GM19372 (cell line): ENCODE measurements at regions not wholly inside any gene's neighbourhood (a gene's known extent, or its start where the extent isn't known, plus 50 kb on each side); places are given as distances from the start of the nearest gene placed in this dataset.
"Not testable (repeated sequence)": the region's sequence is repeated elsewhere in the genome, so short reads cannot be mapped to it uniquely, and the experiment has no call there.

ENCODE experiments used
- ATAC-seq: cut with Tn5 transposase; IDR thresholded peaks from one replicate; pipeline ENCODE4 v1.9.1; 2021; ENCODE audit warnings: mild to moderate bottlenecking, low read depth, moderate library complexity; ENCODE audit not compliant: unreplicated experiment

GRCh38 chr6:170008294-170008785, 256.9 kb downstream of the ERMARD start:
- ATAC-seq, result no peak

- ATAC-seq, result no peak
Measured at GRCh38 chr6:170007468-170008293, 256.3 kb downstream of the ERMARD start.

DNA sequence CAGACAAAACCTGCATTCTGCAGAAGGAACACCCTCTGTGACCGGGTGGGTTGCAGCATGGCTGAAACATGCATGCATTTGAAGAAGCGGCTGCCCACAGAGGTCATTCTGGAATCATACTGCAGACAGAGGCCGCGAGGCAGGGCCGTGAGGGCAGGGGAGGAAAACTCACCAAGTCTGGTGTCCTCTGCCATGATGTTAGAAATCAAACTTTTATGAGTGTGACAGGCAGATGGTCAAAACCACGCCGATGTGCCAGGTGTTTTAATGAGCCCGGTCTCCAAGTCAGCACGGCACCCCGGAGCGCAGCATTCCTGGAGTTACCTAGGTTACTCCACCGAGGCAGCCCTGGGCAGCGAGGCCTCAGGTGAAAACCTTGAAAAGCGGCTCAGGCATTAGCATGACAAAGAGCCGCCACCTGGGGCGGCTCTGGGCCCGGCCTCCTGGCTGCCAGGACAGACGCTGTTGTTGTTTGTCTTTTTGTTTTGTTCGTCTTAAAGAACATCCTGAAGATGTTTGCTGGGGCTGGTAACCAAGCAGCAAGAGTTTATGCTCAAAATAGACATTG, 255.6 kb downstream of the ERMARD start:
- ATAC-seq, result no peak

DNA sequence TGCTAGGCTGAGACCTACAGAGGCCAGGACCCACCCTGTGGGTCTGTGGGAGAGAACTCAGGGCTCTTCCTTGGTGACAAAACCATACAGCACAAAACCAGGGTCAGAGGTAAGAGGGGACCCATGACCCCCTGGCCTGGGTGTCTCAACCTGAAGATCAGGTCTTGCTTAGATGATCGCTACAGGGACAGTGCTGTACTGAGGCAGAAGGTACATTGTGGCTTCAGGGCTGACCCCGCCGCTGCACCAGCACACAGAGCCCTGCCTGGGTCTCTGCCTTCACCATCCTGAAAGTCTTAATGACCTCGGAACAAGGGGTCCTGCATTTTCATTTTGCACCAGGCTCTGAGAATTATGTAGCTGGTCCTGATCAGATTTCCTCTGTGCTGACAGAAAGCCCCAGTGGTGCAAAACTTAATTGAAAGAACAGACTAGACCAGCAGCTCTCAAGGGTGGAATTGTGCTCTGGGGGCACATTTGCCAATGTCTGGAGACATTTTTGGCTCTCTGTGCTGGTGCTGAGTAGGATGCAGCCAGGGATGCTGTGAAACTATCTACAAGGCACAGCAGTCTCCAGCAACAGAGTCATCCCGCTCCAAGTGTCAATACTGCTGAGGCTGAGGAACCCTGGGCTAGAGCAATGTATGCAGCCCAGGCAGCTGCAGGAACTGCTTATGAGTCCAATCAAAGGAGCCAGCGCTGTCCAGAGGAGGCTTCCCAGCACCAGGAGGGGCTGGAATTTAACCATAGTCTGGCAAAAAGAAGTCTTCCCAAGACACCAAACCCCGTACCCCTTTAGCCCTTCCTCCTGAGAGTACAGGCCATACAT, 254.9 kb downstream of the ERMARD start:
- no peak for ATAC-seq

GRCh38 chr6:170005665-170006064, 254.2 kb downstream of the ERMARD start:
- ATAC-seq, result no peak

- no peak for ATAC-seq
Measured at GRCh38 chr6:170004585-170005210, 253.3 kb downstream of the ERMARD start.

- ATAC-seq, result no peak
Measured at GRCh38 chr6:170003451-170004160, 252.2 kb downstream of the ERMARD start.

- ATAC-seq, result no peak
Measured at GRCh38 chr6:170003027-170003426, 251.6 kb downstream of the ERMARD start.

DNA sequence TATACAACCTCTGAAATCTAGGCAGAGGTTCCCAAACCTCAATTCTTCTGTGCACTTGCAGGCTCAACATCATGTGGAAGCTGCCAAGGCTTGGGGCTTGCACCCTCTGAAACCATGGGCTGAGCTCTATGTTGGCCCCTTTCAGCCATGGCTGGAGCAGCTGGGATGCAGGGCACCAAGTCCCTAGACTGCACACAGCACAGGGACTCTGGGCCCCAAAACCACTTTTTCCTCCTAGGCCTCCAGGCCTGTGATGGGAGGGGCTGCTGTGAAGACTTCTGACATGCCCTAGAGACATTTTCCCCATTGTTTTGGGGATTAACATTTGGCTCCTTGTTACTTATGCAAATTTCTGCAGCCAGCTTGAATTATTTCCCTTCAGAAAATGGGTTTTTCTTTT, 250.4 kb downstream of the ERMARD start:
- not testable (repeated sequence) for ATAC-seq

DNA sequence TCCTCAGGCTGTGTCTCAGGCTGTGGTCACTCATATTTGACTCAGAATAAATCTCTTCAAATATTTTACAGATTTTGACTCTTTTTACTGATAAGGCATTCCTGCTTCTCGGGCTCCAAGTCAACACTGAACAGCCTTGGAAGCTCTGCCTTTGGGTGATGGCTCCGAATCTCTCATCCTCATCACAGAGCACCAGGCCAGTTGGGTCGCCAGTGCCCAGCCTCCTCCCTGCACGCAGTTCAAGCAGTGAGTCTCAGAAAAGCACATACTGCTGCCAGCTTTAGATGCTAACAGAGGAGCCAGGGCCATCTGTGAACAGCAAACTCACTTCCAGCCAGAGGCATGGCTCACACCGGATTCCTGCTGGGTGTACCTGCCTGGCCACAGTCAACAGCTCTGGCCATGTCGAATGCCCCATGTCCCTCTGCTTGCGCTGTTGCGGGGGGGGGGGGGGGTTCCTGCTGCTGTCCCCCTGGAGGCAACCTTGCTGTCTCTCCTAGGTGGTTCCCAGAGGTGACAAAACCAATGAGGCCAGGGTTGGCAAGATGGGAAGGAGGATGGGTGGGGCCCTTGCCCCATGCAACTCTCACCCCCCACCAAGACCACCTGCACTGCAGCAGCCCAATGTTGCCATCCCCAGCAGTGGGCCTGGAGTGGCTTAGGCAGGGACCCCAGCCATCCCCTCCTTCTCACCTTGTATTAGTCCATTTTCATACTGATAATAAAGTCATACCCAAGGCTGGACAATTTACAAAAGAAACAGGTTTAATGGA, 248.8 kb downstream of the ERMARD start:
- no peak for ATAC-seq

DNA sequence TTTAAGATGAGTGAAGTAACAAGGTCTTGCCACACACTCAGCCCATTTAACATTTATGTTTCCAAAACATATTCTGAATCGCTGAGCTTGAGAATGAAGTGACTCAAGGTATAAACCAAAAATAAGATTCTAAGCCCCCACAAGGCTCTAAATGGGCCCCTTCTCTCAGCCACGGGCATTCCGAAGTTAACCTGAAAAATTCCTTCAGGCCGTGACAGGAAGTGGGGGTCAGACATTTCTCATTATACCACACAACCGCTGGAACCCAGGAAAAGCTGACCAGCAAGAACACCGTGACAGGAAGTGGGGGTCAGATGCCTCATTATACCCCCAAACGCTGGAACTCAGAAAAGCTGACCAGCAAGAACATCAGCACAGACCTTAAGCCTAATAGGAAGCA, 247.9 kb downstream of the ERMARD start:
- no peak for ATAC-seq

GRCh38 chr6:169998457-169998856, 247.0 kb downstream of the ERMARD start:
- ATAC-seq, result no peak

DNA sequence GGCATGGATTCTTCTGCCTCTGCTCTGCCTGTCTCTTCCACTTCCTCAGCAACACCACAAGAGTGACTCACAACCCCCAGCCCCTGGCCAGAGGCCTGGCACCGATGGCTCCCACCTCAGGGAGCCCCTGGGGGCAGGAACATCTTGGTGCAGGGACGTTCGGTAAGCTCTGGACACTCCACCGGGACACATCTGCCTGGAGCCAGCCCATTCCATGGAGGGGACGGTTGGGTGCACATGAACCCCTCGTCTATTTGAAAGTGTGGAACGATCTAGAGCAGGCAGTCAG, 246.5 kb downstream of the ERMARD start:
- no peak for ATAC-seq

GRCh38 chr6:169997187-169997929, 245.9 kb downstream of the ERMARD start:
- no peak for ATAC-seq

DNA sequence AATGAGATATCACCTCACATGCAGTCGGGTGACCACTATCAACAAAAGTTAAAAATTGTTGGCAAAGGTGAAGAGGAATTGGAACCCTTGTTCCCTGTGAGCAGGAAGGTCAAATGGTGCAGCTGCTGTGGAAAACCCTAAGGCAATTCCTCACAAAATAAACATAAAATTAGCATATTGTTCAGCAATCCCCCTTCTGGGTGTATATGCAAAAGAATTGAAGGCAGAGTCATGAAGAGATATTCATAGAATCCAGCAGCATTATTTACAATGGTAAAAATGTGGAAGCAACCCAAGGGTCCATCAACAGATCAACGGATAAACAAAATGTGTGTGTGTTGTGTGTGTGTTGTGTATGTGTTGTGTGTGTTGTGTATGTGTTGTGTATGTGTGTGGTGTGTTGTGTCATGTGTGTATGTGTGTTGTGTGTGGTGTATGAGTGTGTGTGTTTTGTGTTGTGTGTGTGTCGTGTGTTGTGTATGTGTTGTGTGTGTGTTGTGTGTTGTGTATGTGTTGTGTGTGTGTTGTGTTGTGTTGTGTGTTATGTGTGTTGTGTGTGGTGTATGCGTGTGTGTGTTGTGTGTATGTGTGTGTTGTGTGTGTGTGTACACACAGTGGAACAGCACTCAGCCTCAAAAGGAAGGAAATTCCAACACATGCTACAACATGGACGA, 245.1 kb downstream of the ERMARD start:
- no peak for ATAC-seq

DNA sequence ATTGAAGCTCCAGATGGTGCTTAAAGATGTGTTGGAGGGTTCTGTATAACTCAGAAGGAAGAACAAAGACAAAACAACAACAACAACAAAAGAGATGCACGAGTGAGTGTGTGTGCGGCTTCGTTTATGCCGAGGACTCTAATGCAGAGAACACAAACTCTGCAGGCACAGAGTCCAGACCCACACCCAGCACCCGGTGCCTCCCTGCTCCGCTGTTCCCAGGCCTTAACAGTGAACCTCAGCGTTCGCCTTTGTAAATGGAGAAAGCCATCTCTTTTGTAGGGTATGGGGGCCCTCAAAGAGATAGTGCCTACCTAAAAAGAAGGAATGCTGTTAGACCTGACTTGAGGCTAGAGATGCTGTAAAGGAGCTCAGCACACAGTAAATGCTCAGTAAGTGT, 243.3 kb downstream of the ERMARD start:
- ATAC-seq, result no peak

- no peak for ATAC-seq
Measured at GRCh38 chr6:169993861-169994481, 242.5 kb downstream of the ERMARD start.

DNA sequence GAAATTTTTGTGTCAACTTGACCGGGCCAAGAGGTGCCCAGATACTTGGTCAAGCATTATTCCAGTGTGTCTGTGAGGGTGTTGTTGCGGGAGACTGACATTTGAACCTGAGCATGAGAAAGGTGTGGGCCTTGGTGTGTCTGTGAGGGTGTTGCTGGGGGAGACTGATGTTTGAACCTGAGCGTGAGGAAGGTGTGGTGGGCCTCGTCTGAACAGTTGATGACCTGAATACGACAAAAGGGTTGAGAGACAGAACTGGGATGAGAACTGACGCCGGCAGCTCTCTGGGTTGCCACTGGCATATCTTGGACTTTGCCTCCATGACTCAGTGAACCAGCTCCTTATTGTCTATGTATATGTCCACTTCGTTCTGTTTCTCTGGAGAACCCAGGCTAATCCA, 240.5 kb downstream of the ERMARD start:
- no peak for ATAC-seq
